ENCODE measurements at regions not wholly inside any gene's neighbourhood (a gene's known extent, or its start where the extent isn't known, plus 50 kb on each side); places are given as distances from the start of the nearest gene placed in this dataset.

- H3K79me2 ChIP-seq (ENCODE audit: insufficient read depth, low read depth): no peaks in the 10 kb centered on the region
- no peaks in the 10 kb centered on the region for H3K27me3 ChIP-seq (ENCODE audit: insufficient read depth, low read depth)
- no peak overlapping the region for H3K9ac ChIP-seq
- no peak overlapping the region for H3K27ac ChIP-seq
- H3K4me1 ChIP-seq (ENCODE audit: low read depth, poor library complexity, severe bottlenecking): no peaks in the 10 kb centered on the region
- H3K36me3 ChIP-seq (ENCODE audit: insufficient read depth): no peaks in the 10 kb centered on the region
- no peaks in the 10 kb centered on the region for H4K20me1 ChIP-seq (ENCODE audit: insufficient read depth)
- no peak overlapping the region for H3K4me2 ChIP-seq
- no peak overlapping the region for H2AFZ ChIP-seq (ENCODE audit: low read depth)
- no peak for TF ChIP-seq CTCF (conservative IDR thresholded peaks at IDR 0.05; ENCODE audit: low read depth, low read length)
- no peak overlapping the region for H3K4me3 ChIP-seq (IDR thresholded peaks at IDR 0.05; ENCODE audit: insufficient read depth, low read depth, low read length)
Observed at GRCh38 chr2:129604560-129604959, 374.9 kb upstream of the RAB6C start.

DNA sequence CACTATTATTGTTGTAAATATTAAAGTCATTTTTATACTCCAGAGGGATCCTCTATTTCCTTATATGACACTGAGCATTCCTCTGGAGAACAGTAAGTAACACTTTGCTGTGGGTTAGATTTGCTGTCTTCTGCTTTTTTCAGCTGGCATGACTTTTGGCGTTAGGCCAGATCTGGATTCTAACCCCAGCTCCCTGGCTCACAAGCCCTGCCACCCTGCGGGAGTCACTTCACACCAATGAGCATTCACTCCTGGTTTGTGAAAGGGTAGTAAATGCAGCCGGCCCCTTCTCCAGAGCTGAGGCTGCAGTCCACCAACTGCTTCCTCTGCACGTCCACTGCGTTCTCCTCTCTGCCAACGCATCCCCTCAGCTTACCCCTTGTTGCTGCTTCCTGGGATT is 373.8 kb upstream of the RAB6C start:
- Histone ChIP-seq H3K9ac (no peak overlapping the region), H3K27ac (no peak overlapping the region), H2AFZ (ENCODE audit: low read depth) (no peak overlapping the region), H3K36me3 (ENCODE audit: insufficient read depth) (no peaks in the 10 kb centered on the region), H3K27me3 (ENCODE audit: insufficient read depth, low read depth) (no peaks in the 10 kb centered on the region), H3K79me2 (ENCODE audit: insufficient read depth, low read depth) (no peaks in the 10 kb centered on the region), H3K4me2 (no peak overlapping the region), H4K20me1 (ENCODE audit: insufficient read depth) (no peaks in the 10 kb centered on the region), H3K4me1 (ENCODE audit: low read depth, poor library complexity, severe bottlenecking) (no peaks in the 10 kb centered on the region), H3K4me3 (IDR thresholded peaks at IDR 0.05; ENCODE audit: insufficient read depth, low read depth, low read length) (no peak overlapping the region)
- no peak for TF ChIP-seq CTCF (conservative IDR thresholded peaks at IDR 0.05; ENCODE audit: low read depth, low read length)

DNA sequence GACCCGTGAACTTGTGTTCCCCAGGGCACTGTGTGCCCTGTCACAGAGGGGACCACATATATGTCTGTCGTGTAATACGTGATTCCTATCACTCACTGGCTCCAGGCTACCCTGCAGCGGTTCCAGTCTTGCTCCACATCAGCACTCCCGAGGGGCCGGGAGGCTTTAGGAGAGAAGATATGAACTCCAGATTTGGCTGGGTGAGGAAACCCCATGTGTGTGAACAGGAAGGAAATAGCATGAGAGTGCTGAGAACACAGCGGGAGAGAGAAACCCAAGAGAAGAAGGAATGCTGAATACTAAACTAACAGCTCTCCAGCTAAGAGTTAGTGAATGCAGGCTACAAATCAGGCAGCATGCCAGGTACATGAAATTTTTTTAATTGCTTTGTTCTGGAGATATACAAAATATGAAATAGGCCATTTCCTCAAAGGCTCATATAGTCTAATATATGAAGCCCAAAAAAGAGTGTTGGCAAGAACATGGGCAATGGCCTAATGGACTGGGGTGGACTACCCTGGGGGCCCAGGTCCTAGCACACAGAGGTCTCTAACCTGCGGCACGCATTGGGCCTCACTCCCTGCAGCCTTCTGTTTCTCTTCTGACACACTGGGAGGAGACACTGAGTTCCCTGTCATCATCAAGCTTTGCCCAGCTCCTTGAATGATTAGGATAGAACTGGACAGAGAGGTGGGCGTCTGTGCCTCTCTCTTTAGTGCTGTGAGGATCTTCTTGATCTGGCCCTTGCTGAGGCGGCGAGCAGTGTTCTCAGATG is 372.8 kb upstream of the RAB6C start:
- H3K4me1 ChIP-seq (ENCODE audit: low read depth, poor library complexity, severe bottlenecking): no peaks in the 10 kb centered on the region
- H3K27me3 ChIP-seq (ENCODE audit: insufficient read depth, low read depth): no peaks in the 10 kb centered on the region
- H3K4me3 ChIP-seq (IDR thresholded peaks at IDR 0.05; ENCODE audit: insufficient read depth, low read depth, low read length): no peak overlapping the region
- no peaks in the 10 kb centered on the region for H3K36me3 ChIP-seq (ENCODE audit: insufficient read depth)
- no peak overlapping the region for H3K27ac ChIP-seq
- no peak overlapping the region for H2AFZ ChIP-seq (ENCODE audit: low read depth)
- no peaks in the 10 kb centered on the region for H3K79me2 ChIP-seq (ENCODE audit: insufficient read depth, low read depth)
- H3K4me2 ChIP-seq: no peak overlapping the region
- H4K20me1 ChIP-seq (ENCODE audit: insufficient read depth): no peaks in the 10 kb centered on the region
- H3K9ac ChIP-seq: no peak overlapping the region
- TF ChIP-seq CTCF (conservative IDR thresholded peaks at IDR 0.05; ENCODE audit: low read depth, low read length): no peak

DNA sequence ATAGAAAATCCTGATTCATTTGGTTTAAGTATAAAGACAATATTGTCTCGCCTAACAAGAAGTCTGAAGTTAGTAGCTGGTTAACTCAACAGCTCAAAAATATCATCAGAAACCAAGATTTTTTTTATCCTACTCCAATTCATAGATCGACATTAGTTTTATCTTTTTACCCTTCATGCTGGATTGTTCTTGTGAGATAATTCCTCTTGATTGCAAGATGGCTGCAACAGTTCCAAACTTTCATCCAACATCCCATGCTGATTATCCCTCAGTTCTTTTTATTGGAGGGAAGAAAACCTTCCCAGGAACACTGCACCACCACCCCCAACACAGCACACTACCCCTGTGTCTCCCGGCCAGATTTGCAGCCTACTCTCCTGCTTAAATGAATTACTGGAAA is 370.2 kb upstream of the RAB6C start:
- Histone ChIP-seq H3K27me3 (ENCODE audit: insufficient read depth, low read depth) (no peaks in the 10 kb centered on the region), H2AFZ (ENCODE audit: low read depth) (no peak overlapping the region), H3K4me2 (no peak overlapping the region), H4K20me1 (ENCODE audit: insufficient read depth) (no peaks in the 10 kb centered on the region), H3K79me2 (ENCODE audit: insufficient read depth, low read depth) (no peaks in the 10 kb centered on the region), H3K4me1 (ENCODE audit: low read depth, poor library complexity, severe bottlenecking) (no peaks in the 10 kb centered on the region), H3K27ac (no peak overlapping the region), H3K4me3 (IDR thresholded peaks at IDR 0.05; ENCODE audit: insufficient read depth, low read depth, low read length) (no peak overlapping the region), H3K9ac (no peak overlapping the region), H3K36me3 (ENCODE audit: insufficient read depth) (no peaks in the 10 kb centered on the region)
- TF ChIP-seq CTCF (conservative IDR thresholded peaks at IDR 0.05; ENCODE audit: low read depth, low read length): no peak

Measured in KMS-11 (cell line).